Hepatocyte (in vitro differentiated cells): ENCODE measurements at regions not wholly inside any gene's neighbourhood (a gene's known extent, or its start where the extent isn't known, plus 50 kb on each side); places are given as distances from the start of the nearest gene placed in this dataset.

Experiments
- DNase-seq: peaks from one replicate; pipeline ENCODE4 v3.0.0-alpha.2; 2016; ENCODE audit warnings: low spot score
- H2AFZ ChIP-seq: fragments of 200-600 bp; sonication (generic); 2 replicates; pipeline ENCODE4 v1.6.0; 2016; ENCODE audit warnings: antibody characterized with exemption, mild to moderate bottlenecking
- H3K27ac ChIP-seq: fragments of 200-600 bp; sonication (generic); 2 replicates; pipeline ENCODE4 v1.5.1; 2016; ENCODE audit warnings: mild to moderate bottlenecking
- H3K27me3 ChIP-seq: fragments of 200-600 bp; sonication (generic); 2 replicates; pipeline ENCODE4 v1.6.1; 2016
- H3K36me3 ChIP-seq: fragments of 200-600 bp; sonication (generic); replicated peaks from 2 replicates; pipeline ENCODE4 v1.5.1; 2016; ENCODE audit warnings: low read depth; ENCODE audit not compliant: insufficient read depth
- H3K4me1 ChIP-seq: fragments of 200-600 bp; sonication (generic); 2 replicates; pipeline ENCODE4 v1.5.1; 2016; ENCODE audit warnings: mild to moderate bottlenecking, moderate library complexity; ENCODE audit not compliant: insufficient read depth
- H3K4me2 ChIP-seq: fragments of 200-600 bp; sonication (generic); 2 replicates; pipeline ENCODE4 v1.6.0; 2016
- H3K4me3 ChIP-seq: fragments of 200-600 bp; sonication (generic); 2 replicates; pipeline ENCODE4 v1.5.1; 2016; ENCODE audit warnings: mild to moderate bottlenecking
- H3K79me2 ChIP-seq: fragments of 200-600 bp; sonication (generic); 2 replicates; pipeline ENCODE4 v1.6.0; 2017; ENCODE audit warnings: mild to moderate bottlenecking
- H3K9me2 ChIP-seq: fragments of 200-600 bp; sonication (generic); replicated peaks from 2 replicates; pipeline ENCODE4 v1.6.0; 2017; ENCODE audit warnings: mild to moderate bottlenecking; ENCODE audit not compliant: insufficient read depth
- H3K9me3 ChIP-seq: fragments of 200-600 bp; sonication (generic); 2 replicates; pipeline ENCODE4 v1.5.1; 2016; ENCODE audit warnings: low read depth, mild to moderate bottlenecking
- H4K20me1 ChIP-seq: fragments of 200-600 bp; sonication (generic); 2 replicates; pipeline ENCODE4 v1.6.0; 2016; ENCODE audit warnings: mild to moderate bottlenecking; ENCODE audit not compliant: insufficient read depth, poor library complexity, severe bottlenecking
- EZH2 ChIP-seq: fragments of 200-600 bp; sonication (generic); IDR thresholded peaks from 2 replicates; pipeline ENCODE4 v1.6.1; 2016; ENCODE audit warnings: antibody characterized with exemption, mild to moderate bottlenecking, borderline replicate concordance
- EZH2phosphoT487 ChIP-seq: fragments of 200-600 bp; sonication (generic); IDR thresholded peaks from one replicate; pipeline ENCODE4 v1.6.1; 2018; ENCODE audit warnings: antibody characterized with exemption, mild to moderate bottlenecking, low read depth, moderate library complexity; ENCODE audit not compliant: unreplicated experiment, severe bottlenecking
- WGBS: methylation state at CpG from one replicate; pipeline ENCODE4 v1.1.6; 2016; ENCODE audit warnings: low lambda C conversion rate; ENCODE audit errors: missing lambda C conversion rate; 5-methylcytosine and 5-hydroxymethylcytosine counted together
- TF ChIP-seq, protein P1 (sequence below): fragments of 200-600 bp; sonication (generic); IDR thresholded peaks from 2 replicates; pipeline ENCODE4 v1.5.1; 2016; ENCODE audit warnings: antibody characterized with exemption, mild to moderate bottlenecking; ENCODE audit not compliant: poor library complexity

GRCh38 chr13:109976206-109976997, 190.0 kb upstream of the IRS2 start:
- TF ChIP-seq, protein P1, sequence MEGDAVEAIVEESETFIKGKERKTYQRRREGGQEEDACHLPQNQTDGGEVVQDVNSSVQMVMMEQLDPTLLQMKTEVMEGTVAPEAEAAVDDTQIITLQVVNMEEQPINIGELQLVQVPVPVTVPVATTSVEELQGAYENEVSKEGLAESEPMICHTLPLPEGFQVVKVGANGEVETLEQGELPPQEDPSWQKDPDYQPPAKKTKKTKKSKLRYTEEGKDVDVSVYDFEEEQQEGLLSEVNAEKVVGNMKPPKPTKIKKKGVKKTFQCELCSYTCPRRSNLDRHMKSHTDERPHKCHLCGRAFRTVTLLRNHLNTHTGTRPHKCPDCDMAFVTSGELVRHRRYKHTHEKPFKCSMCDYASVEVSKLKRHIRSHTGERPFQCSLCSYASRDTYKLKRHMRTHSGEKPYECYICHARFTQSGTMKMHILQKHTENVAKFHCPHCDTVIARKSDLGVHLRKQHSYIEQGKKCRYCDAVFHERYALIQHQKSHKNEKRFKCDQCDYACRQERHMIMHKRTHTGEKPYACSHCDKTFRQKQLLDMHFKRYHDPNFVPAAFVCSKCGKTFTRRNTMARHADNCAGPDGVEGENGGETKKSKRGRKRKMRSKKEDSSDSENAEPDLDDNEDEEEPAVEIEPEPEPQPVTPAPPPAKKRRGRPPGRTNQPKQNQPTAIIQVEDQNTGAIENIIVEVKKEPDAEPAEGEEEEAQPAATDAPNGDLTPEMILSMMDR: no peak
- TF ChIP-seq EZH2phosphoT487 (no peak), EZH2 (no peak)
- 67% methylated on average over 9 of the region's 9 CpGs for WGBS
- Histone ChIP-seq H3K36me3 (no peaks in the 10 kb centered on the region), H2AFZ (no peak overlapping the region), H3K27me3 (no peaks in the 10 kb centered on the region), H3K27ac (no peak overlapping the region), H3K79me2 (no peaks in the 10 kb centered on the region), H4K20me1 (no peaks in the 10 kb centered on the region), H3K4me3 (no peak overlapping the region), H3K4me2 (no peak overlapping the region), H3K9me3 (no peaks in the 10 kb centered on the region), H3K9me2 (no peaks in the 10 kb centered on the region), H3K4me1 (no peaks in the 10 kb centered on the region)
- no peak for DNase-seq

GRCh38 chr13:109974354-109974753, 188.0 kb upstream of the IRS2 start:
- TF ChIP-seq EZH2phosphoT487: no peak
- TF ChIP-seq EZH2: no peak
- TF ChIP-seq, protein P1: no peak
- Histone ChIP-seq H3K27ac (no peak overlapping the region), H3K4me3 (no peak overlapping the region), H3K4me2 (no peak overlapping the region), H3K79me2 (no peaks in the 10 kb centered on the region), H3K9me2 (no peaks in the 10 kb centered on the region), H4K20me1 (no peaks in the 10 kb centered on the region), H3K27me3 (no peaks in the 10 kb centered on the region), H3K36me3 (no peaks in the 10 kb centered on the region), H3K9me3 (no peaks in the 10 kb centered on the region), H2AFZ (no peak overlapping the region), H3K4me1 (no peaks in the 10 kb centered on the region)
- WGBS: 93% methylated on average over 7 of the region's 7 CpGs
- no peak for DNase-seq

DNA sequence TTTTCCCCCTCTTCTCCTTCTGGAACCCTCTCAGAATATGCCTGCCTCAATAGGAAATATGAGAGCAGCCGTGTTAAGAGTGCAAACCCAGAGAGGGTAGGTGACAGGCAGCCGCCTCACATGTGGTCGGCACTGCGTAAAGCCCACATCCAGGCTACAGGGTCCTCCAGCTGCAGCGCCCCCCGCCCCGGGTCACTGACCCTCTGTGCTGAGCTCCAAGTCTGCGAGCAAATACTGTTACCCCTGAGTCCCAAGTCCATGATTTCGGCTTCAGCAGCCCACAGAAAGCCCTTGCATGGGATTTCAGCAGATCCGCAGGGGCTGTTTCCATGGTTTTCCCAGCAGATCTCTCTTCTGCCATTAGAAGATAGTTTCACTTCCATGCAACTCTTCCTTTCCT, 186.9 kb upstream of the IRS2 start:
- no peaks in the 10 kb centered on the region for H4K20me1 ChIP-seq
- no peaks in the 10 kb centered on the region for H3K79me2 ChIP-seq
- H2AFZ ChIP-seq: no peak overlapping the region
- H3K4me3 ChIP-seq: no peak overlapping the region
- H3K27me3 ChIP-seq: no peaks in the 10 kb centered on the region
- no peaks in the 10 kb centered on the region for H3K9me3 ChIP-seq
- WGBS: 96% methylated on average over 10 of the region's 10 CpGs
- DNase-seq: no peak
- no peaks in the 10 kb centered on the region for H3K9me2 ChIP-seq
- H3K27ac ChIP-seq: no peak overlapping the region
- no peak overlapping the region for H3K4me2 ChIP-seq
- TF ChIP-seq, protein P1: no peak
- TF ChIP-seq EZH2 (no peak), EZH2phosphoT487 (no peak)
- H3K36me3 ChIP-seq: no peaks in the 10 kb centered on the region
- no peaks in the 10 kb centered on the region for H3K4me1 ChIP-seq
